ENCODE measurements at regions not wholly inside any gene's neighbourhood (a gene's known extent, or its start where the extent isn't known, plus 50 kb on each side); places are given as distances from the start of the nearest gene placed in this dataset.

DNA sequence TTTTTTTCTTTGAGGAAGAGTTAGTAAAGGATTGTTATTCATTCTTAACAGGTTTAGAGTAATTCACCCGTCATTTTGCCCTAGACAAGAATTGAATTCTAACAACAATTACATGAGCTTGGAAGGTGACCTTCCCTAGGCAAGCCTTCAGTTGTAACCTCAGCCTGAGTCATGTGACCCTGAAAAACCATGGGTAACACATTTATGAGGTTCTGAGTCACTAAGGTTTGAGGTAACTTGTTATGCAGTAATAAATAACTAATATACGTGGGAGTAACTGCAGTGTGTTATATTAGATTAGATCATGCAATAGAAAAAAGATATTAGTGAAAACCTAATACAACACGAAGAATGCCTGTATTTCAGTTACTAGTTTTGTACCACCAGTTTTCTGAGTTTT, 237.6 kb upstream of the NDN start:
- ATAC-seq (ENCODE audit: poor library complexity): no peak
- H3K4me3 ChIP-seq (ENCODE audit: low read length): no peak overlapping the region
- Mint-ChIP-seq H3K36me3 (ENCODE audit: low read depth) (no peaks in the 10 kb centered on the region), H3K27me3 (no peaks in the 10 kb centered on the region), H3K4me1 (ENCODE audit: low read depth) (no peaks in the 10 kb centered on the region), H3K4me3 (no peak overlapping the region), H3K27ac (no peak overlapping the region), H3K9me3 (peaks cover 12% of the 10 kb centered on the region)
- no peaks in the 10 kb centered on the region for H3K36me3 ChIP-seq (ENCODE audit: insufficient read depth, low read length)
- peaks cover 0 to 13% of the 10 kb centered on the region in 2 experiments for H3K9me3 ChIP-seq (ENCODE audit: control insufficient read depth in 1 of 2, insufficient read depth in 1 of 2, low read length in 2 of 2)
- H3K27me3 ChIP-seq (ENCODE audit: control insufficient read depth in 1 of 2, insufficient read depth in 2 of 2, low read length in 2 of 2): no peaks in the 10 kb centered on the region
- intact Hi-C loops (cut with DNase I, micrococcal nuclease): no loop called here
- H3K27ac ChIP-seq (ENCODE audit: low read depth in 1 of 2, low read length in 2 of 2): no peak overlapping the region
- TF ChIP-seq CTCF (IDR thresholded peaks at IDR 0.05): no peak
- CTCF ChIA-PET: no interaction called here
- no peaks in the 10 kb centered on the region for H3K4me1 ChIP-seq (ENCODE audit: insufficient read depth, low read length)
- POLR2A ChIA-PET: no interaction called here
- DNase-seq: no peak

DNA sequence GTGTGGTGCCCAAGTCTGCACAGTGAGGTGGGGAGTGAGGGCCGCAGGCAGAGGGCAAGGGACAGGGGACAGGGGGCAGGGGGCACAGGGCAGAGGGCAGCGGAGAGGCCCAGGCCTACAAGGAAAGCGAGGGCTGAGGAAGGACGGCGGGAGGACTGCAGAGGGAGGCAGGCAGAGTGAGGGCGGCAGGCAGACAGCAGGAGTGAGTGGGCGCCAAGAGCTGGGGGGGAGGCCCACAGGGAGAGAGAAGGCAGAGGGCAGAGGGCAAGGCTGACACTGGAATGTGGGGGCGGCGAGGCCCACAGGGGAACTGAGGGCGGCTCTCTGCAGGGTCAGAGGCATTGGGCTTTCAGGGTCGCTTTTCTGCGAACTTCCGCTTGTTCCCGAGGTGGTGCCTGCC, 267.8 kb upstream of the NDN start:
- H3K27me3 ChIP-seq (ENCODE audit: control insufficient read depth in 1 of 2, insufficient read depth in 2 of 2, low read length in 2 of 2): no peaks in the 10 kb centered on the region
- no peak overlapping the region for H3K27ac ChIP-seq (ENCODE audit: low read depth in 1 of 2, low read length in 2 of 2)
- H3K9me3 ChIP-seq (ENCODE audit: control insufficient read depth in 1 of 2, insufficient read depth in 1 of 2, low read length in 2 of 2): peaks cover 0 to 22% of the 10 kb centered on the region in 2 experiments
- ChIA-PET POLR2A (no interaction called here), CTCF (no interaction called here)
- H3K36me3 ChIP-seq (ENCODE audit: insufficient read depth, low read length): no peaks in the 10 kb centered on the region
- H3K4me3 ChIP-seq (ENCODE audit: low read length): no peak overlapping the region
- ATAC-seq (ENCODE audit: poor library complexity) (no peak), DNase-seq (no peak)
- Mint-ChIP-seq H3K4me1 (ENCODE audit: low read depth) (no peaks in the 10 kb centered on the region), H3K9me3 (peaks cover 9% of the 10 kb centered on the region), H3K27me3 (no peaks in the 10 kb centered on the region), H3K4me3 (no peak overlapping the region), H3K27ac (no peak overlapping the region), H3K36me3 (ENCODE audit: low read depth) (no peaks in the 10 kb centered on the region)
- intact Hi-C loops (cut with DNase I, micrococcal nuclease): no loop called here
- TF ChIP-seq CTCF (IDR thresholded peaks at IDR 0.05): no peak
- no peaks in the 10 kb centered on the region for H3K4me1 ChIP-seq (ENCODE audit: insufficient read depth, low read length)

DNA sequence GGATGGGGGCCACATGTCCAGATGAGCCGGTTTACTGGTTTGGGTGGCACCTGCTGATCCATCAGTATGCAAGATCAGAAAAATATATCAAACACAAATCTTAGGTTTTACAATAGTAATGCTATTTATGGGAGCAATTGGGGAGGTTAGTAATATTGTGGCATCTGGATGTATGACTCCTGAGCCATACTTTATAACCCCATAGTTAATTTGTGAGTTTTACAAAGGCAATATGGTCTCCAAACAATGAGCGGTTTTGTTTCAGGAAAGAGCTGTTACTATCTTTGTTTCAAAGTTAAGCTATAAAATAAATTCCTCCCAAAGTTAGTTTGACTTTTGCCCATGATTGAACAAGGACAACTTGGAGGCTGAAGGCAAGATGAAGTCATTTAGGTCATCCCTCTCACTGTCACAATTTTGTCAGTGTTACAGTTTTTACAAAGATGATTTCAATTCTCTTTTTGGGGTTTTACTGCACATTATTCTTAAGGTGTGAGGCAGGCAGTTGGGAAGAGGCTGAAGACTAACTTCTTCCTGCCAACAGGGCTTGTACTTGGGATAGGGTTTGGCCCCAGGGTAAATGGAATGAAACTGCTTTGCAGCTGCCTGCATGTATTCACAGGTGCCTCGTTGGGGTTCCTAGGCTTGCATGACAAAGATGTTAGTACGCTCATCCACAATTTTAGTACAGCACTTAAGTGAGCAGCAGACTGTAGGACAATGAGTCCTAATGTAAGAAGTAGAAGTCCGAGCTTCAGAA, 296.6 kb upstream of the NDN start:
- H3K4me3 Mint-ChIP-seq: no peak overlapping the region
- no peaks in the 10 kb centered on the region for H3K27me3 Mint-ChIP-seq
- H3K9me3 Mint-ChIP-seq: peaks cover 9% of the 10 kb centered on the region
- Histone ChIP-seq H3K36me3 (ENCODE audit: insufficient read depth, low read length) (no peaks in the 10 kb centered on the region), H3K4me3 (ENCODE audit: low read length) (no peak overlapping the region), H3K4me1 (ENCODE audit: insufficient read depth, low read length) (no peaks in the 10 kb centered on the region), H3K9me3 (ENCODE audit: control insufficient read depth in 1 of 2, insufficient read depth in 1 of 2, low read length in 2 of 2) (peaks cover 3 to 8% of the 10 kb centered on the region in 2 experiments), H3K27me3 (ENCODE audit: control insufficient read depth in 1 of 2, insufficient read depth in 2 of 2, low read length in 2 of 2) (no peaks in the 10 kb centered on the region), H3K27ac (ENCODE audit: low read depth in 1 of 2, low read length in 2 of 2) (no peak overlapping the region)
- no peak for TF ChIP-seq CTCF (IDR thresholded peaks at IDR 0.05)
- no peak overlapping the region for H3K27ac Mint-ChIP-seq
- POLR2A ChIA-PET: no interaction called here
- no peaks in the 10 kb centered on the region for H3K36me3 Mint-ChIP-seq (ENCODE audit: low read depth)
- H3K4me1 Mint-ChIP-seq (ENCODE audit: low read depth): no peaks in the 10 kb centered on the region
- no peak for DNase-seq
- intact Hi-C loops (cut with DNase I, micrococcal nuclease): no loop called here
- no peak for ATAC-seq (ENCODE audit: poor library complexity)
- CTCF ChIA-PET: no interaction called here
